ENCODE measurements at regions not wholly inside any gene's neighbourhood (a gene's known extent, or its start where the extent isn't known, plus 50 kb on each side); places are given as distances from the start of the nearest gene placed in this dataset.

GRCh38 chr1:106699433-106699832 is 357.0 kb upstream of the PRMT6 start:
- TF ChIP-seq CTCF (IDR thresholded peaks at IDR 0.05; ENCODE audit: low read depth, low read length) (no peak), MYC (IDR thresholded peaks at IDR 0.05; ENCODE audit: low read depth, low read length) (no peak), POLR2A (IDR thresholded peaks at IDR 0.05; ENCODE audit: extremely low read depth, insufficient read length) (no peak), MAX (IDR thresholded peaks at IDR 0.05; ENCODE audit: low read depth, low read length) (no peak)
- DNase-seq (ENCODE audit: low read depth) = no peak
- H3K4me3 ChIP-seq (ENCODE audit: low read depth, low read length) = no peak overlapping the region

GRCh38 chr1:106700211-106700610 is 356.3 kb upstream of the PRMT6 start:
- no peak overlapping the region for H3K4me3 ChIP-seq (ENCODE audit: low read depth, low read length)

GRCh38 chr1:106705971-106706370 is 350.5 kb upstream of the PRMT6 start:
- TF ChIP-seq CTCF (IDR thresholded peaks at IDR 0.05; ENCODE audit: low read depth, low read length) = no peak
- TF ChIP-seq MYC (IDR thresholded peaks at IDR 0.05; ENCODE audit: low read depth, low read length) = no peak
- no peak for TF ChIP-seq MAX (IDR thresholded peaks at IDR 0.05; ENCODE audit: low read depth, low read length)
- TF ChIP-seq POLR2A (IDR thresholded peaks at IDR 0.05; ENCODE audit: extremely low read depth, insufficient read length) = no peak
- H3K4me3 ChIP-seq (ENCODE audit: low read depth, low read length) = no peak overlapping the region
- no peak for DNase-seq (ENCODE audit: low read depth)

More at GRCh38 chr1:106700211-106700610, 356.3 kb upstream of the PRMT6 start:
- TF ChIP-seq MYC (IDR thresholded peaks at IDR 0.05; ENCODE audit: low read depth, low read length) = no peak
- TF ChIP-seq MAX (IDR thresholded peaks at IDR 0.05; ENCODE audit: low read depth, low read length) = no peak
- TF ChIP-seq POLR2A (IDR thresholded peaks at IDR 0.05; ENCODE audit: extremely low read depth, insufficient read length) = no peak
- no peak for TF ChIP-seq CTCF (IDR thresholded peaks at IDR 0.05; ENCODE audit: low read depth, low read length)
- no peak for DNase-seq (ENCODE audit: low read depth)

GRCh38 chr1:106717591-106717990 is 338.9 kb upstream of the PRMT6 start:
- no peak for DNase-seq (ENCODE audit: low read depth)
- TF ChIP-seq MAX (IDR thresholded peaks at IDR 0.05; ENCODE audit: low read depth, low read length) (no peak), POLR2A (IDR thresholded peaks at IDR 0.05; ENCODE audit: extremely low read depth, insufficient read length) (no peak), MYC (IDR thresholded peaks at IDR 0.05; ENCODE audit: low read depth, low read length) (no peak), CTCF (IDR thresholded peaks at IDR 0.05; ENCODE audit: low read depth, low read length) (no peak)
- no peak overlapping the region for H3K4me3 ChIP-seq (ENCODE audit: low read depth, low read length)

GRCh38 chr1:106721790-106722189 is 334.7 kb upstream of the PRMT6 start:
- no peak overlapping the region for H3K4me3 ChIP-seq (ENCODE audit: low read depth, low read length)
- TF ChIP-seq CTCF (IDR thresholded peaks at IDR 0.05; ENCODE audit: low read depth, low read length) (no peak), MYC (IDR thresholded peaks at IDR 0.05; ENCODE audit: low read depth, low read length) (no peak), POLR2A (IDR thresholded peaks at IDR 0.05; ENCODE audit: extremely low read depth, insufficient read length) (no peak), MAX (IDR thresholded peaks at IDR 0.05; ENCODE audit: low read depth, low read length) (no peak)
- no peak for DNase-seq (ENCODE audit: low read depth)

- no peak for DNase-seq (ENCODE audit: low read depth)
- H3K4me3 ChIP-seq (ENCODE audit: low read depth, low read length) = no peak overlapping the region
- no peak for TF ChIP-seq CTCF (IDR thresholded peaks at IDR 0.05; ENCODE audit: low read depth, low read length)
- TF ChIP-seq MYC (IDR thresholded peaks at IDR 0.05; ENCODE audit: low read depth, low read length) = no peak
- no peak for TF ChIP-seq POLR2A (IDR thresholded peaks at IDR 0.05; ENCODE audit: extremely low read depth, insufficient read length)
- no peak for TF ChIP-seq MAX (IDR thresholded peaks at IDR 0.05; ENCODE audit: low read depth, low read length)
These were observed 334.0 kb upstream of the PRMT6 start for GRCh38 chr1:106722466-106722865.
